HPDE6-E6E7 (cell line): ENCODE measurements at regions not wholly inside any gene's neighbourhood (a gene's known extent, or its start where the extent isn't known, plus 50 kb on each side); places are given as distances from the start of the nearest gene placed in this dataset.

Source experiments
- DNase-seq: peaks from one replicate; pipeline ENCODE4 v3.0.0; 2011; ENCODE audit warnings: missing footprints; ENCODE audit errors: extremely low spot score

DNA sequence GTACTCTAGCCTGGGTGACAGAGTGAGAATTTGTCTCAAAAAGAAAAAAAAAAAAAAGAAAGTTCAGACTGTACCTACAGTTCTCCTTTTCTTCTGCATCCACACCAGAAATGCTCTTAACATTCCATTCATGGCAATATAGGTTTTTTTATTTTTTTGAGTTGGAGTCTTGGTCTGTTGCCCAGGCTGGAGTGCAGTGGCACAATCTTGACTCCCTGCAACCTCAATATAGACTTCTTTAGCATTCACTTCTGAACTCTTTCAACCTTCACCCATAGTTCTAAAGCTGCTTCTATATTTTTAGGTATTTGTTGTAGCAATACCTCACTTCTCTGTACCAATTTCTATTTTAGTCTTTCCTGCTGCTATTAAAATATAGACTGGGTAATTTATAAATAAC, 1095.7 kb downstream of the FLRT2 start:
- no peak for DNase-seq

GRCh38 chr14:86619726-86620125, 1089.8 kb downstream of the FLRT2 start:
- no peak for DNase-seq

- no peak for DNase-seq
Observed at GRCh38 chr14:86613786-86614185, 1083.8 kb downstream of the FLRT2 start.

DNA sequence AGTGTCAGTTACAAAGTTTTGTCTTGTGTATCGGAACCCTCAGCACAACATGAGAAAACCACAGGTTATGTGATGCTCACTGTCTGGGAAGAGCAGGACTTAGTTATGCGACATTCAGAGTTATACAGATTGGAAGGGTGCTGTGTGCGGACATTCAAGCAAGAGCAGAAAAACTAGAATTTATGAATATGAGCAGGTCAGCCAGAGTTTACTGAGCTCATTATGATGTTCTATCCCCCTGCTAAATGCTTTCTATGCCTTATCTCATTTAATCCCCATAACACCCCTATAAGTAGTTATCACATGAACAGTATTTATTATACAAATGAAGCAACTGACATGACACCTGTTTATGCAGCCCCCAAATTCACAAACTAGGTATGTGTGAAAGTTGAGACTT, 1083.2 kb downstream of the FLRT2 start:
- DNase-seq = no peak

- no peak for DNase-seq
Observed at GRCh38 chr14:86604561-86604960, 1074.6 kb downstream of the FLRT2 start.

DNA sequence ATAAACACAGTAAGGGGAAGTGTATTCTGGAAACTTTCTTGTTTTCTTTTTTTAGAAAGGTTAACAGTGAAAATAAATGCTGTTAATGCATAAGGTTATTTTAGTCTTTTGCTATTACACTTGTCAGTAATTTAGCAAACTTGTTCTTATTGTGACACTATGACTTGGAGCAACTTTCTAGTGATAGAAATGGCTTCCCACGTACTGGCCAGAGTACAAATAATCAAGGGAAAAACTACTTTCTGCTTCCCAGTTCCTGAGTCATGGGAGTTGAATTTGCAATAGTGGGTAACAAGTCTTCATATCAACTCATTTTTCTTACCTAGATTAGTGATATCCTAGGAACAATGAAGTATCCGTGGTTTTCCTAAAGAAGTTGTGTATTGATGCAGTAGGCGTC, 1072.3 kb downstream of the FLRT2 start:
- no peak for DNase-seq

DNA sequence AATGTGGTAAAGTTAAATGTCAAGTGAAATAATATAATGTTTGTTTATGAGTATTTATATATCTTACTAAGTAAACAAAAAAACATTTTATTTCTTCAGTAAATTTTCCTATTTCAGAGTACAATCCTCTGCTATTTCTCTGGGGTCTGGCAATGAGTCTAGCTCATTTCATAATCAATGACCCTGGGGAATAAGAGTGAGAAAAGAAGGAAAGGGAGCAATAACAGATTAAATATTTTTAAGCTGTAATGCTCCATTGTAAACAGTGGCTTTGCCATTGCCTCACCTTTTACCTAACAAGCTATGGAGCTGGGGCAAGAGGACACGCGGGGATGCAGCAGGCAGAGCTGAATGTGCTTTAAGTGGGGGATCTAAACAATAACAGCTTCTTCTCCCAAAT, 1071.9 kb downstream of the FLRT2 start:
- no peak for DNase-seq

- DNase-seq = no peak
Observed at GRCh38 chr14:86597279-86597678, 1067.3 kb downstream of the FLRT2 start.

DNA sequence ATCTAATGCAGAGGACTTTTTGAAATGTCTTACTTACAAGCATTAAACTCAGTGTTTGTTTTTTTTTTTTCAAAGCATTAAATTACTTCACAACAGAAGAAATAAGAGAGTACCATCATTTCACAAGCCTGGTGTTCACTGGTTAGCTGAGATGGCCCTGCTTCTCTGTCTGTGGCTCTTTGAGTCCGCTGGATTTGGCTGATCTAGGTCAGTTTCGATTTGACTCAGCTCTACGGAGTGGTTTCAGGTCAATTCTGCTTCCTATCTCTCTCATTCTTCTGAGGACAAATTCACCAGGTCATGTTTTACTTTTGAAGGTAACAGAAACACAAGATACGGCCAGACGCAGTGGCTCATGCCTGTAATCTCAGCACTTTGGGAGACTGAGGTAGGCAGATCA, 1066.1 kb downstream of the FLRT2 start:
- DNase-seq = no peak

GRCh38 chr14:86575141-86575540, 1045.2 kb downstream of the FLRT2 start:
- no peak for DNase-seq

GRCh38 chr14:86574778-86575129, 1044.8 kb downstream of the FLRT2 start:
- no peak for DNase-seq

GRCh38 chr14:86574051-86574777, 1044.3 kb downstream of the FLRT2 start:
- DNase-seq = no peak

DNA sequence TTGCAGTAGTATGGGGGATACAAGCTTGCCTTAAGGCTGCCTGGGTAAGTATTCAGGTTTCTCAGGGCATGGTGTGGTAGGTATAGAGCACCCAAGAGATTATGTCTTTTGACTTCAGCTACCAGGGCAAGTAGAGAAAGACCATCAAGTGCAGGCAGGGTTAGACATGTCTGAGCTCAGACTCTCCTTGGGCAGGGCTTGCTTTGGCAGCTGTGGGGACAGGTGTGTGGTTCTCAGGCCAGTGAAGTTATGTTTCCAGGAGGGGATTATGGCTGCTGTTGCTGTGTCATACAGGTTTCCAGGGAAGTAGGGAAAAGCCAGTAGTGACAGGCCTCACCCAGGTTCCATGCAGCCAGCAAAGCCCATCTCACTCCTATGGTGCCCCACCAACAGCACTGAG, 1040.4 kb downstream of the FLRT2 start:
- DNase-seq = no peak

- no peak for DNase-seq
Observed at GRCh38 chr14:86543521-86543920, 1013.6 kb downstream of the FLRT2 start.

GRCh38 chr14:86541972-86542371, 1012.0 kb downstream of the FLRT2 start:
- no peak for DNase-seq

GRCh38 chr14:86540636-86541247, 1010.8 kb downstream of the FLRT2 start:
- DNase-seq = no peak

DNA sequence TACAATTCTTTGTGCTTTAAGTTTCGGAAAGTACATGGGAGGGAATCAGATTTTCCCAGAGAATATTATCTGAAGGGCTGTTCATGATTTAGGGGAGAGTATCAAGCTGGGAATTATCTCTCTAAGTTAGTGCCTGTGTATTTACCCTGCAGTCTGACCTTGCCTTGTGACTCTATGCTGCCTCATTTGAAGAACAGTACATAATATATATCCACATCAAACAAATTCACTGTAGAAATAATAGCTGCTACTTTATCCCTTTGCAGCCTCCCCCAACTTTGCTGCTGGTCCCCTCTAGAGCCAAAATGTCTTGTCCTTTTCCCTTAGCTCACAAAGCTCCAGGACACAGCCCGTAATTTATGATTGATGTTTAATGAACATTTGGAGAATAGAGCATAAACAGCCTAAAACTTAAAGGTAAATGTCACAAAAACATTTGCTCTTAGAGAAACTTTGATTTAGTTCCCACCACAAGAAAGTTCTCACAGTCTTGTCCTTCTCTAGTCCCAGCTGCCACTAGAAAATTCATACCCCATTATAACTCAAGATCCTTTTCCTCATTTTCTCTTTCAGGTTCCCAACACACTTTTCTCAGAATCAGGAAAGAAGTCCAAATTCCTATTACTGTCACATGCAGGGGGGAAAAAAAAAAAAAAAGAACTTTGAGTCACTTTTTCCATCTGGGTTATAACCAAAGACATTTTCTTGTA, 1009.6 kb downstream of the FLRT2 start:
- no peak for DNase-seq

- no peak for DNase-seq
Observed at GRCh38 chr14:86533834-86534233, 1003.9 kb downstream of the FLRT2 start.

- no peak for DNase-seq
Observed at GRCh38 chr14:86532219-86532618, 1002.3 kb downstream of the FLRT2 start.

DNA sequence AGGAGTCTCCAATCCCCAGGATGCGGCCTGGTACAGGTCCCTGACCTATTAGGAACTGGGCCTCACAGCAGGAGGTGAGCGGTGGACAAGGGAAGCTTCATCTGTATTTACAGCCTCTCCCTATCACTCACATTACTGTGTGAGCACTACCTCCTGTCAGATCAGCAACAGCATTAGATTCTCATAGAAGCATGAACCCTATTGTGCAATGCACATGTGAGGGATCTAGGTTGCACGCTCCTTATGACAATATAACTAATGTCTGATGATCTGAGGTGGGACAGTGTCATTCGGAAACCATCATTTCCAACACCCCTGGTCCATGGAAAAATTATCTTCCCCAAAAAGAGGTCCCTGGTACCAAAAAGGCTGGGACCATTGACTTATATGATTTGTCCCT, 1000.5 kb downstream of the FLRT2 start:
- DNase-seq = no peak

DNA sequence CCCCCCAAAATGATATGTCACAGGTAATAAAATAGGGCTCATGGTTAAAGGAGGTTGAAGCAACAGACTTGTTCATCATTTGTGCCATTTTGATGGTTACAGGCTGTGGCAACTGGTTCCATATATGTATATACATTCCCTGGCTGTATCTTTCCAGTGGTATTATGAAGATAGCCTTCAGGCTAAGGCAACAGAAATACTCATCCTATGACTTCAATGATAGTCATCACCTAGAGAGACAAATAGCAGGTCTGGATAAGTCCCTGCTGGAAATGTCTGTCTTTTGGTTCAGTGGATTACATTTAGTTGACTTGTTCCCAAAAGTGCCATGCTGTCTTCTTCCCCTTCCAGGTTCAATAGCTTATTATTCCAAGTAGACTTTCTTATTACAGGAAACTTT, 997.4 kb downstream of the FLRT2 start:
- DNase-seq = no peak

DNA sequence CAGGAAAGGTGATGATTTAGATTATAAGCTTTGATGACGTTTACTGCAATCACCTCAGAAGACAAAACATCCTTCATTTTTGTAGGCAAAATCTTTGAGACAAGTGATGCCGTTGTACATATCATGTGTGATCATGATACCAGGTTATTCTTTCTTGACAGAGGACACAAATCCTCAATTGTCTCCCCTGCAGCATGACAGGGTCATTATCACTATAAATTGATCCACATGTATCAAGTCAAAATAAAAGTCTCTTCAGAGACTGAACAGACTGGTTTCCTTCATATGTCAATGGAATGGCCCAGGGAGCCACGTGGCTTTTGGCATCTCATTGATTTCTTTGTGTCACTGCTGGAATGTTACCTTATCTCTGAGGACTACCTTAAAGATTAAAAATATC, 995.7 kb downstream of the FLRT2 start:
- DNase-seq = no peak

DNA sequence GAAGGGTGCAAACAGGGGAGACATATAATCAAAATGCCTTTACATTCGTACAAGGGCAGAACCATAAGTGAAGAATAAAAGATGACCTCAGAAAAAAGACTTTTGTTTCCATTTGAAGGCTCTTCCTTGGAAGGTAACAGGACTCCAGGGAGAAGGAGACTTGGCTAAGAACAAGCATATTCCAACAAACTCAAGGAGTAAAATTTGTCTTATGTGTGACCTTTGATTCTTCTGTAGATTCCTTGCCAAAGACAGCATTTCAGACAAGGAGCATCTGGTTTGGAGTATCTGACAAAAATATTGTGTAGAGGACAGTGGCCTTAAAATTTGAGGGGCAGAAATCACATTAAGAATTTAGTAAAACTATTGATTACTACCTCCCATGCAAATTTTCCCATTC, 991.9 kb downstream of the FLRT2 start:
- DNase-seq = no peak
